ENCODE measurements at regions not wholly inside any gene's neighbourhood (a gene's known extent, or its start where the extent isn't known, plus 50 kb on each side); places are given as distances from the start of the nearest gene placed in this dataset.

- Histone ChIP-seq H3K9ac (ENCODE audit: insufficient read depth, low read length) (no peak overlapping the region), H3K4me3 (replicated peaks in 1 of 4; ENCODE audit: control extremely low read depth in 1 of 4, insufficient read depth in 1 of 4, low read depth in 3 of 4, low read length in 4 of 4) (no peak overlapping the region), H3K79me2 (ENCODE audit: control insufficient read depth, insufficient read depth, low read length) (no peaks in the 10 kb centered on the region), H2AFZ (ENCODE audit: low read length) (no peak overlapping the region), H3K27ac (ENCODE audit: insufficient read depth, low read length) (no peak overlapping the region), H4K20me1 (ENCODE audit: control insufficient read depth, extremely low read depth, insufficient read depth, low read length) (no peaks in the 10 kb centered on the region), H3K27me3 (ENCODE audit: control insufficient read depth, insufficient read depth, low read length) (no peaks in the 10 kb centered on the region), H3K4me2 (ENCODE audit: extremely low read depth, insufficient read depth, low read length) (no peak overlapping the region), H3K36me3 (ENCODE audit: control insufficient read depth, insufficient read depth, low read length) (no peaks in the 10 kb centered on the region), H3K9me3 (ENCODE audit: control insufficient read depth, insufficient read depth, low read depth, low read length) (no peaks in the 10 kb centered on the region), H3K4me1 (ENCODE audit: control insufficient read depth, extremely low read depth, insufficient read depth, low read length) (no peaks in the 10 kb centered on the region)
- TF ChIP-seq CTCF (conservative IDR thresholded peaks at IDR 0.05 in 1 of 2, IDR thresholded peaks at IDR 0.05 in 1 of 2; ENCODE audit: low read depth in 1 of 2, low read length in 2 of 2) (no peak), EZH2 (IDR thresholded peaks at IDR 0.05; ENCODE audit: low read length, missing control alignments) (no peak)
- no peak for DNase-seq (ENCODE audit: low read depth in 2 of 2)
Observed at GRCh38 chr16:55941552-55941951, 66.4 kb upstream of the CES5A start.

- no peaks in the 10 kb centered on the region for H3K9me3 ChIP-seq (ENCODE audit: control insufficient read depth, insufficient read depth, low read depth, low read length)
- H3K36me3 ChIP-seq (ENCODE audit: control insufficient read depth, insufficient read depth, low read length) = no peaks in the 10 kb centered on the region
- no peak overlapping the region for H3K9ac ChIP-seq (ENCODE audit: insufficient read depth, low read length)
- TF ChIP-seq EZH2 (IDR thresholded peaks at IDR 0.05; ENCODE audit: low read length, missing control alignments) (no peak), CTCF (conservative IDR thresholded peaks at IDR 0.05 in 1 of 2, IDR thresholded peaks at IDR 0.05 in 1 of 2; ENCODE audit: low read depth in 1 of 2, low read length in 2 of 2) (no peak)
- no peak overlapping the region for H2AFZ ChIP-seq (ENCODE audit: low read length)
- no peak overlapping the region for H3K27ac ChIP-seq (ENCODE audit: insufficient read depth, low read length)
- no peaks in the 10 kb centered on the region for H3K79me2 ChIP-seq (ENCODE audit: control insufficient read depth, insufficient read depth, low read length)
- H3K27me3 ChIP-seq (ENCODE audit: control insufficient read depth, insufficient read depth, low read length) = no peaks in the 10 kb centered on the region
- no peak overlapping the region for H3K4me2 ChIP-seq (ENCODE audit: extremely low read depth, insufficient read depth, low read length)
- DNase-seq (ENCODE audit: low read depth in 2 of 2) = no peak
- no peaks in the 10 kb centered on the region for H4K20me1 ChIP-seq (ENCODE audit: control insufficient read depth, extremely low read depth, insufficient read depth, low read length)
- H3K4me1 ChIP-seq (ENCODE audit: control insufficient read depth, extremely low read depth, insufficient read depth, low read length) = no peaks in the 10 kb centered on the region
- no peak overlapping the region for H3K4me3 ChIP-seq (replicated peaks in 1 of 4; ENCODE audit: control extremely low read depth in 1 of 4, insufficient read depth in 1 of 4, low read depth in 3 of 4, low read length in 4 of 4)
Observed at GRCh38 chr16:55938126-55938525, 63.0 kb upstream of the CES5A start.

GRCh38 chr16:55933038-55933437, 57.9 kb upstream of the CES5A start:
- no peaks in the 10 kb centered on the region for H3K9me3 ChIP-seq (ENCODE audit: control insufficient read depth, insufficient read depth, low read depth, low read length)
- no peaks in the 10 kb centered on the region for H3K27me3 ChIP-seq (ENCODE audit: control insufficient read depth, insufficient read depth, low read length)
- H3K9ac ChIP-seq (ENCODE audit: insufficient read depth, low read length) = no peak overlapping the region
- no peaks in the 10 kb centered on the region for H3K79me2 ChIP-seq (ENCODE audit: control insufficient read depth, insufficient read depth, low read length)
- H2AFZ ChIP-seq (ENCODE audit: low read length) = no peak overlapping the region
- H3K27ac ChIP-seq (ENCODE audit: insufficient read depth, low read length) = no peak overlapping the region
- no peak overlapping the region for H3K4me3 ChIP-seq (replicated peaks in 1 of 4; ENCODE audit: control extremely low read depth in 1 of 4, insufficient read depth in 1 of 4, low read depth in 3 of 4, low read length in 4 of 4)
- H3K36me3 ChIP-seq (ENCODE audit: control insufficient read depth, insufficient read depth, low read length) = no peaks in the 10 kb centered on the region
- H4K20me1 ChIP-seq (ENCODE audit: control insufficient read depth, extremely low read depth, insufficient read depth, low read length) = no peaks in the 10 kb centered on the region
- no peak for DNase-seq (ENCODE audit: low read depth in 2 of 2)
- no peak overlapping the region for H3K4me2 ChIP-seq (ENCODE audit: extremely low read depth, insufficient read depth, low read length)
- TF ChIP-seq EZH2 (IDR thresholded peaks at IDR 0.05; ENCODE audit: low read length, missing control alignments) (no peak), CTCF (conservative IDR thresholded peaks at IDR 0.05 in 1 of 2, IDR thresholded peaks at IDR 0.05 in 1 of 2; ENCODE audit: low read depth in 1 of 2, low read length in 2 of 2) (no peak)
- no peaks in the 10 kb centered on the region for H3K4me1 ChIP-seq (ENCODE audit: control insufficient read depth, extremely low read depth, insufficient read depth, low read length)
